ACHN (cell line): ENCODE measurements at regions not wholly inside any gene's neighbourhood (a gene's known extent, or its start where the extent isn't known, plus 50 kb on each side); places are given as distances from the start of the nearest gene placed in this dataset.

Experiments
- DNase-seq: peaks from one replicate; pipeline ENCODE4 v3.0.0-alpha.2; 2015
- in situ Hi-C: cut with HindIII; loops from 2 replicates; pipeline ENCODE4 v1.10.0; 2017; ENCODE audit warnings: low sequenced_read_pairs, low pct_ligation_motif_present, low pct_unique_long_range_greater_than_20kb

- in situ Hi-C loops, result no loop called here
- DNase-seq, result no peak
Measured at GRCh38 chr4:81375745-81376144, 96.0 kb downstream of the RASGEF1B start.

DNA sequence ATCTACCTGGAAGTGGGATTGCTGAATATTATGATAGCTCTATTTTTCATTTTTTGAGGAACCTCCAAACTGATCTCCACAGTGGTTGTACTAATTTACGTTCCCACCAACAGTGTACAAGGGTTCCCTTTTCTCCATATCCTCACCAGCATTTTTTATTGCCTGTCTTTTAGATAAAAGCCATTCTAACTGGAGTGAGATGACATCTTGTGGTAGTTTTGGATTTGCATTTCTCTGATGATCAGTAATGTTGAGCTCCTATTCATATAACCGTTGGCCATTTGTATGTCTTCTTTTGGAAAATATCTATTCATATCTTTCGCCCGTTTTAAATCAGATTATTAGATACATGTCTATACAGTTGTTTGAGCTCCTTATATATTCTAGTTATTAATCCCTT, 101.8 kb downstream of the RASGEF1B start:
- no peak for DNase-seq
- in situ Hi-C loops, result no loop called here

DNA sequence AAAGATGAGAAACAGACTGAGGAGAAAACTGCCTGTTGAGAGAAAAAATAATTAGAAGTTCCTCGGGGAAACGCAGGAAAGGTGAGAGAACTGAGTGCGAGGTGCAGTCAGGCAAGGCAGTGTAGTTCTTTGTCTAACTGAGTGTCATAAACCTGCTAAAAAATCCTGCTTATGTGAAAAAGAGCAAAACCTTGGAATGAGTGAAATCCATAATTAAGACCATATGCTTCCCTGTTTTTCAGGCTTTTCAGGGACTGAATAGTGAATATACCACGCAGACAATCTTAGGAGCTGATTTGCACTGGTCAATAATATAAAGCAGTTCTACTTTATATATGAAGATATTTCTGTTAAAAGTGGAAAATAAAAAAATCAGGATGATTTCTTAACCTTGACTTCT, 104.9 kb downstream of the RASGEF1B start:
- DNase-seq, result no peak
- in situ Hi-C loops, result no loop called here

- in situ Hi-C loops, result no loop called here
- no peak for DNase-seq
Measured at GRCh38 chr4:81360737-81361136, 111.0 kb downstream of the RASGEF1B start.

DNA sequence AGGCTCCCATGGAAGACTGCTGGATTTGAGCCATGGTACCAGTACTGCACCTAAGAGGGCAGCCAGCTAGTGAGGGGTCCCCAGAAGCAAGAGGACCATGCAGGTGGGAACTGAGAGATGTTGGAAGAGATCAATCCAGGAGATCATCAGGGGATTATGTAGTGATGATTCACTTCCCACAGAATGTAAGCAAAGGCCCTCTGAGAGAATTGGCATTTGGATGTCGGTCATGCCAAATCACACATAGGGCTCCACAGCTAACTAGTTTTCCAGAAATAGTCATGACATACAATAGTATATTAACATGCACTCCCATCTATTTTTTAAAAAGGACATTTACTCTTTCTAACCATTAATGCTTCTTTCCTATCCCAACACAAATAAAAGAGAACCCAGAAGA, 112.5 kb downstream of the RASGEF1B start:
- in situ Hi-C loops, result no loop called here

GRCh38 chr4:81358154-81358553, 113.6 kb downstream of the RASGEF1B start:
- no peak for DNase-seq
- in situ Hi-C loops, result no loop called here

More for the DNA sequence above, 112.5 kb downstream of the RASGEF1B start:
- DNase-seq, result no peak

- in situ Hi-C loops, result no loop called here
- no peak for DNase-seq
Measured at GRCh38 chr4:81356621-81357020, 115.1 kb downstream of the RASGEF1B start.

DNA sequence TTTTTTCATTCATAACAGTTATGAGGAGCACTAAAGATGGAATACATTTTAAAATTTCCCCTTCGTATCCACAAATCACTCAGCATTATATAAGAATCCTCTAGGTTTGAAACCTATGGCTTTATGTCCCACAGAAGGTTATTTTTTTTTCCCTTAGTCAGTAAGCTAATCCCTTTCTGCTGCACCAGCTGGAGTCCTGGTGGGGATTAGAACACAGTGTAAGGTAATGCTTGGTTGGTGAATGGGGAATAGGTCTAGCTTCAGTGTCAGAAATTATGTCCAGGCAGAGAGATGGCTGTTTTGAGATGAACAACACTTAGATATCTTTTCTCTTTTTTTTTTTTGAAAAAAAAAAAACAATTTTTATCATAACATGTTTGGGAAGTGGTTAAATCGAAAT, 116.6 kb downstream of the RASGEF1B start:
- DNase-seq, result no peak
- in situ Hi-C loops, result no loop called here

- in situ Hi-C loops, result no loop called here
- DNase-seq, result no peak
Measured at GRCh38 chr4:81353861-81354260, 117.8 kb downstream of the RASGEF1B start.

GRCh38 chr4:81352446-81352835, 119.3 kb downstream of the RASGEF1B start:
- in situ Hi-C loops, result no loop called here
- DNase-seq, result no peak

GRCh38 chr4:81351654-81352445, 119.9 kb downstream of the RASGEF1B start:
- in situ Hi-C loops, result no loop called here
- DNase-seq, result peak; percentile 60

GRCh38 chr4:81350040-81350439, 121.7 kb downstream of the RASGEF1B start:
- DNase-seq, result no peak
- in situ Hi-C loops, result no loop called here

- no peak for DNase-seq
- in situ Hi-C loops, result no loop called here
Measured at GRCh38 chr4:81348778-81349094, 123.0 kb downstream of the RASGEF1B start.

DNA sequence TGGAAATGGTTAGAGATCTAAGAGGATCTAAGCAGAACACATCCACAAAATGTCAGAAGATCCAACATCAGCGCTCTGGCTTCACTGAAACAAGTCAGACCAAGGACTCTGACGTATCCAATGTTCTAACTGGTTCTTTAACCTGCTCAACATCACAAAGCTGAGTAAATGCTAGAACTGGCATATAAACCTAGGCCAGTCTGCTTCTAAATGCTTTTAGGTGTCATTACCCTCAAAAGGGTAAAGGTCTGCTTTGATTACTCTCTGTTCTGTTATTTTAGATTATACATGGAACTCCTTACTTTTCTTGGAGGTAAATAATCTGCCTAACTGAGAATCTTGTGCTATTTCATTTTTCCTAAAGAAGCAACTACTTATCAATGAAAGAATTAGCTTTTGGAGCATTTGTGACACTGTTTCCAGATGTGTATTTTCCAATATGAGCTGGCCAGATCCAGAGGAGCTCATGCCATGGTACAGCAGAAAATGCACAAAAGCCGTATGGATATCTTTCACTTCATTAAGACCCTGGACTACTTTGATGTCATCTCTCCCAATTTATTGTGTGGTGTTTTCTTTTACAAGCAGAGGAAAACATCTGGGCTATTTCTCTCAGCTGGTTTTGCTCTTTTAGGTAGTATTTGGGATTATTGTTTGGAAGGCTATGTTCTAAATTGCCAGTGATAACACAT, 123.5 kb downstream of the RASGEF1B start:
- in situ Hi-C loops, result no loop called here
- no peak for DNase-seq

- no peak for DNase-seq
- in situ Hi-C loops, result no loop called here
Measured at GRCh38 chr4:81346719-81347118, 125.0 kb downstream of the RASGEF1B start.

DNA sequence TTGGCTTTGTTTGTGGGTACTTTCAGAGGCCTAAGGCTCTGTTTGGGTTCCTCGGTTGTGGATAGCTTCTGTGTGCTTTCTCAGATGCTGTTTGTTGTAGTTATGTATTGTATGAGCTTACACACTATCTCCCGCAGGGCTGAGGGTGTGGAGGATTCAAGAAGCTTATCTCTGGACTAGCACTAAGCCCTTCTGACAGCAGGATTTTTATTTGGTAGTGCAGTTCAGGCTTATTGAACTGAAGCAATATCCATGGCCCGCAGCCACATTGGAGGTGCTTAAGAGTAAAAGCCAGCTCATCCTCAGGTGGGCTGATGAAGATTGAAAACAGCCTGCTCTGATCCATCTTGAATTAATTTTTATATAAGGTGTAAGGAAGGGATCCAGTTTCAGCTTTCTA, 128.2 kb downstream of the RASGEF1B start:
- in situ Hi-C loops, result no loop called here

GRCh38 chr4:81343046-81343445, 128.0 kb upstream of the PRKG2 start:
- DNase-seq, result no peak
- in situ Hi-C loops, result no loop called here

More for the DNA sequence above, 128.2 kb downstream of the RASGEF1B start:
- DNase-seq, result no peak

DNA sequence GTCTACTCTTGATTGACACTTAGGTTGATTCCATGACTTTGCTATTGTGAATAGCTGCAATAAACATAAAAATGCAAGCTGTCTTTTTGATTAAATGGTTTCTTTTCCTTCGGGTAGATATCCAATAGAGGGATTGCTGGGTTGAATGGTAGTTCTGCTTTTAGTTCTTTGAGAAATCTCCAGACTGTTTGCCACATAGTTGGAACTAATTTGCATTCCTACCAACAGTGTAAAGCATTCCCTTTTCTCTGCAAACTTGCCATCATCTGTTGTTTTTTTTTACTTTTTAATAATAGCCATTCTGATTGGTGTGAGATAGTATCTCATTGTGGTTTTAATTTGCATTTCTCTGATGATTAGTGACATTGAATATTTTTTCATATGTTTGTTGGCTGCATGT, 122.2 kb upstream of the PRKG2 start:
- in situ Hi-C loops, result no loop called here
- DNase-seq, result no peak

DNA sequence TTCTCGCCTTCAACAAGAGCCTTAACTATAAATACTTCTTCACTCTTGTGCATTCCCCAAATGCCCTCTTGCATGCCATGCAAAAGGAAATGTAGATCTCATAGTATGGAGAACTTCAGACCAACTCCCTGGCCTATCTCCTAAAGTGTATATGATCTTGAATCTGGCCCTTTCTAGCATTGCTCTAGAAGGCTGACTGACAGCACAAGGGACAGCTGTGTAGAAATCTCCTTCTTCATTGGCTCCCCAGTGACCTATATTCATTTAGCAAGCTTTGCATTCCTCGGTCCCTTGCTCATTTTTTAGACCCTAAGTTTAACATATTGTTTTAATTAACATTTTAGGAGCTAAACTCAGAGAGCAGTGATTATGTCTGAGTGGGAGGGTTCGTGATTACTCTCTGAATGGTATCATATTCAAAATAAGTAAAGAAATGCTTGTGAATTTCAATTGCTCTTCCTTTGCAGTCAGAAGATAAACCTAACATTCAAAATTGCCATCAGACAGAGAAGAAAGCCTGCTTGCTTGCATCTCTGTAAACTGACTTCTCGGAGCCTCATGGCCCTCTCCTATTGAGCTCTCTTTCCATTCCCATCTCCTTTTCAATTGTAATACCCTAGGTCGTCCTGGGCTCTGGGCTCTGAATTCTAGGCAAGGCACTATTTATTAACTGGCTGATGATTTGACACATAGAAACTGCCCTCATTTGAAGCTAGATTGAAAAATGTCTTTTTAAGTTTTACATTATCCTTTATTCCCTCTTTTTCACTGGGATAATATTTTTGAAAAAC, 120.3 kb upstream of the PRKG2 start:
- in situ Hi-C loops, result no loop called here
- no peak for DNase-seq
